HG03432 (cell line): ENCODE measurements at regions not wholly inside any gene's neighbourhood (a gene's known extent, or its start where the extent isn't known, plus 50 kb on each side); places are given as distances from the start of the nearest gene placed in this dataset.
"Not testable (repeated sequence)": the region's sequence is repeated elsewhere in the genome, so short reads cannot be mapped to it uniquely, and the experiment has no call there.

Experiments
- ATAC-seq: cut with Tn5 transposase; IDR thresholded peaks from one replicate; pipeline ENCODE4 v1.9.1; 2021; ENCODE audit warnings: mild to moderate bottlenecking, moderate library complexity; ENCODE audit not compliant: unreplicated experiment

DNA sequence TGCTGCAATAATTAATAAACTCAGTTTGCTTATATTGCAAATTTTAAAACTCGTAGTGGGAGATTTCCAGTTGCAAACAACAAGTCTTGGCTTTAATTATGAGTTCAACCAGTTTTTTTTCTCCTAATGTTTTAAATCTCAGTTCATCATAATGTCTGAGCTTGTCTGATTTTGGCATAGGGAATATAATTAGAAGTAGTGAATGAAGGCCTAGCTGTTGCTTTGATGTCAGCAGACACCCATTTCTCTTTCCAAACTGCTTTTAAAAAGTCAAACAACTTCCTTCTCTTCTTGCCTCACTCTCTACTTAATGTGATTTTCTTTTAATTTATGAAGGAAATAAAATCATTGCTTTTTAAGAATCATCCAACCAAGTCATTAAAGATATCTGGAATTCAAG, 1462.1 kb downstream of the DPP10 start:
- no peak for ATAC-seq

DNA sequence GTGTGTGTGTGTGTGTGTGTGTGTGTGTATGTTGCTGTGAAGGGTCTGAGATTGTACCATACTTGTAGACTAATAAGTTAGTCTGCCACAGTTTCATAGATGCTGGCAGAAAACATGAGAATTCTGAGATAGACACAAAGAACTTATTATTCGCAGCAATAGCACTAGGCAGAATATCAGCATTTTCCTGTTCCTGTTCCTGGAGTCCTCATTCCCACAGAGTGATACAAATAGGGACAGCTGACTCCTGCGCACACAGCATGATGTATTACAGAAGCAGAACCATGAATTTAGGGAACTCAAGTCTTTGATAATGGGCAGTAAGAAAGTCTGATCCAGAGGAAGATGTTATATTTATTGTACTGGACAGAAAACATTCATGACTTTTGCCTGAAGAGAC, 1466.3 kb downstream of the DPP10 start:
- no peak for ATAC-seq

DNA sequence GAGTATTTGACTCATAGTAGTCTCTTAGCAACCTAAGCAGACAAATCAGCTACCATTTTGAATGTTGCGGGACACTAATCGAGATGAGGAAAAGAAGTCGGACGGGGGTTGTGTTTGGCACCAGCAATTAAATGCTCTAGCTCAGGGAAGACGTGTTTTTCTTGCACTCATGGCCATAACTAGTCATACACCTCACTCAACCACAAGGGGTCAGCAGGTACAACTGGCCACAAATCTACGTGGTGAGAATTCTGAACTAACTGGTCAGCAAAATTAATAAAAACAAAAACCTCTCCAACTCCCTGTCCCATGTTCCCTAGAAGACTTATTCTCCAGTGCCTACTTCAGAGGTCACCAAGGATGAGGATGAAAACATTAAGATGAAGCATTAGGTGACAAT, 1467.8 kb downstream of the DPP10 start:
- ATAC-seq: no peak

DNA sequence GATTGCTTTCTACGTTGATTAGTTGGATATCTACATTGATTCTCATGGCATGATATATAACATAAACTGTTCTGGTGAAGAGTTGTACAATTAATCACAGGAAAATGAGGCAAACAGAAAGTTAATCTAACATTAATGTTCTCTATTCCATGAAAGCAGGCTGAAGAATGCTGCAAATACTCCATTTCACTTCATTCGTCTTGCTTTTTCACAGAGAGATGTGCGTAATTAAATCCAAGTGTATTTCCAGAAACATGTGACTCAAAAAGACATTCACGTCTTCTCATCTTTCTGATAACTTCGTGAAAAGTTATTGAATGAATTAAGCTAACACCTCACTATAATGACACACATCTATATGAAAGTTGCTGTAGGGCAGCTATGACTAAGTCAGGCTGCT, 1471.5 kb downstream of the DPP10 start:
- ATAC-seq: no peak

DNA sequence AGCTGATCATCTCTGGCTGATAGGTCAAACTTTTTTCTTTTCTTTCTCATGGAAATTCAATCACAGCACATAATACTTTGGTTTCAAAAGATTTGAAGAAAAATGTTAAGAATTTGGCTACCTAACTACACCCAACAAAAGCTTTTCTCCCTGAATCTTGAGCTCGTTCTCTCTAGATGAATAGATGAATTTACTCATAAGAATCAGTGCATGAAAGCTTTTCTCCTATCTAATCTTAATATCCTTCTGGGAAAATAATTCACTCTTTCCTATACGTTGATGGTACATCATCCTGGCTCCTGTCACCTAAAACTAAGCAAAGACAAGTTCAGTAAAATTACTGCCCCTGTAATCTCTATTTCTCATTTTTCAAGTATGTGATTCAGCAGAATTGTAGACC, 1479.1 kb downstream of the DPP10 start:
- no peak for ATAC-seq

DNA sequence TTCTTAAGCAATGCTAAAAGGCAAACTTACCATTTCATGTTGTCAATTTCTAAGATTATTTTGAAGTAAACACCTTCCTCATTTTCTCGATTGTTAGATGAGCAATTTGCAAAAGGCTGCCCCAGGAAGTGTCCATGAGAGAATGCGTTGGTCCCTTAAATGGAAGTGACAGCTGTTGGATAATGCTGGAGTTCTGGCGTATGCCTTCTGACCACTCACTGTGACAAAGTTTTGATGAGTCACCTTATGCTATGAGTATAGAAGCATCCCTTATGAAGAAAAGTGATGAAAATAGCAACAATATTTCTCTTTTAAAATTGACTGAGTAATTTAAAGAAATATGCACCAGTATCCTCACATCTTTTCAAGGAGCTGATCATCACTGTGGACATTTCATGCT, 1497.5 kb downstream of the DPP10 start:
- no peak for ATAC-seq

DNA sequence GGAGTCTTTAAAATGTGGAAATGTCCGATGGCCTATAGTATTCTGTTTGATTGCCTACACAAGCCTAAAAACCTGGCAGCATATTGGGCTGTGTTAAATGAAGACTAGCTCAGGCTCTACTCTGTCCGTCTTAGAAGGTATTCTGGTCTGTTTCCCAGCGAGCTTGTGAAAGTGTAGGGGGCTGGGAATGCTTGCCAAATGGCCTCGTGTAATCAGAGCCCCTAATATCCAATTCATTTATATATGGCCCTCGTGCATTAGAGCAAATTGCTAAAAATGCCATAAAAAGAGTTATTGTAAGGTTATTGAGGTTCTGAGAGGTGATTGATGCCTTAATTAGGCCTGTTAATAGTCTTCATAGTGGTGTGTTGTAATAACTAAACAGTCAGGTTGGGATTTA, 1500.4 kb downstream of the DPP10 start:
- no peak for ATAC-seq

DNA sequence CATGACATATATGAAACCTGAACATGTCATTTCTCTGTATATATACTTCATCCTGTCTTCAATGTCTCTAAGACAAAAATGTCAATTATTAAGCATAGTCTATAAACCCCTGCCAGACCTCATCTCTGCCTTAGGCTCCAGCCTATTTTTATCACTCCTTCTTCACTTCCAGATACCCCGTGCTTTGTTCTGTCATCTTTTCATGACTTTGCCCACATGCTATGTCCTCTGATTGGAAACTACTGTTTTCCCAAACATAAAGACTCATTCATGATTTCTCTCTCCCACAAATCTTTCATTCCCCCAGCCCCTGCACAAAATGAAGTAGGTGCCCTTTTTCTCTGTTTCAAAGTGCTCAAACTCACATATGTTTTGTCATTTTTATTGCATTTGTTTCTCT, 1503.9 kb downstream of the DPP10 start:
- ATAC-seq: no peak

DNA sequence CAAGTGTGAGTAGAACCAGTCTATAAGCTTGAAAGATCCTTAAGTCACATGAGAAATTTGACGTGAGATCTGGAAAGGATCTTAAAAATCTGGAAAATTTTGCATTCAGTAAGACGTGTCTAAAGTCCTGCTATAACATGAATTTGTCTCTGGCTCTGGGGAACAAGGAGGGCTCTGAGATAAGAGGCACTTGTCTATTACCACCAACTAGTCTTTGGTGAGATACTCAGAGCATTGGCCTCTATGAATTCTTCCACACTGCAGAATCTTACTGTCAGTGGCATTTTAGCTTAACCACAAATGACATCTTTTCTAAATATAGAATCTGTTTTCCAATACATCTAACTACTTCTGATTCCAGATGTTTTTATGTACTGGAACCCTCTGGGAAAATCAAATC, 1504.5 kb downstream of the DPP10 start:
- no peak for ATAC-seq

DNA sequence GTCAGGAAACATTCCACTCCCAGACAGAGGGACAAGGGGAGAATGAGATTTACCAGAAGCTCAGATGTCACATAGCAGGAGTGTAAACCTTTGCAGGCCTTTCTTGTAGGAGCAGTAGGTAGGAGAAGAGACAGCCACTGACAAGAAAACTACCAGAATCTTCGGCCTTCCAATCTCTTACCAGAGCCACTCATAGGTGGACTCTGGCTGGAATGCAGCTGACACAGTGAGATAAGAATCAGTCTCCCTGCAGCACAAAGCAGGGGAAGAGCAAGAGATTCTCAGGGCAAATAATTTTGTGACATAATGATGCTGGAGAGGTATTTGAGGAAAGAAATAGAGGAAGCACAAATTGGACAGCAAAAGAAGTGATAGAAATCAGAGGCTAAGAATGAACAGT, 1534.5 kb downstream of the DPP10 start:
- ATAC-seq: no peak

DNA sequence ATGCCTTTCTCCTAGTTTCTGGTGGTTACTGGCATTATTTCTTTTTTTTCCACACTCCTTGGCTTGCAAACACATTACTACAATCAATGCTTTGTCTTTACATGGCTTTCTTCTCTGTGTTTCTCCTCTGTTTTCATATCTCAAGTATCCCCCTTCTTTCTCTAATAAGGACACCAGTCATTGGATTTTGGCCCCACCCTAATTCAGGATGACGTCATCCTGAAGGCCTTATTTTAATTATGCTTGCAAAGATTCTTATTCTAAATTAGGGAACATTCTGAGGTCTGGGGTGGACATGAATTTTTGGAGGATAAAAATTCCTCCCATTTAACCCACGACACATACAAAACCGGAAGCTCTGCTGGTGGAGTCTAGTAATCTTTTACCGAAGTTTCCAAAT, 1556.6 kb downstream of the DPP10 start:
- ATAC-seq: no peak

DNA sequence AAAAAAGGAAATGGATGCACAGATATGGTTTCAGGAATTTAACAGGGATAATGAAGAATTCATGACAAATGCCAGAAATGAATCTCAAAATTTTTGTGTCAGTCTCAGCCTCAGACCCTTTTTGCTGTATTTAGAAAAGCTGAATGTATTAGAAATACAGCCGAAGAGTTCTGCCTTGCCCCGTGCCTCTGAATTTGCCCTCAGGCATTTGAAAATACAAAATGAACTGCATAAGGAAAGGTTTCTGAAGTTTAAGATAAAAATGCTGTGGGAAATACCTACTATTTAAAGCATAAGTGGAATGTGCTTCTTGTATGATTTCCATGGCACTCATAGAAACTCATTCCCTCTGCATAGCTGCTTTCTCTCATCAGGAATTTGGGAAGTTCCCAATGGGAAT, 1580.6 kb downstream of the DPP10 start:
- no peak for ATAC-seq

DNA sequence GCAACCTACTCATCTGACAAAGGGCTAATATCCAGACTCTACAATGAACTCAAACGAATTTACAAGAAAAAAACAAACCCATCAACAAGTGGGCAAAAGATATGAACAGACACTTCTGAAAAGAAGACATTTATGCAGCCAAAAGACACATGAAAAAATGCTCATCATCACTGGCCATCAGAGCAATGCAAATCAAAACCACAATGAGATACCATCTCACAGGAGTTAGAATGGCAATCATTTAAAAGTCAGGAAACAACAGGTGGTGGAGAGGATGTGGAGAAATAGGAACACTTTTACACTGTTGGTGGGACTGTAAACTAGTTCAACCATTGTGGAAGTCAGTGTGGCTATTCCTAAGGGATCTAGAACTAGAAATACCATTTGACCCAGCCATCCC, 1596.3 kb downstream of the DPP10 start:
- ATAC-seq: not testable (repeated sequence)

DNA sequence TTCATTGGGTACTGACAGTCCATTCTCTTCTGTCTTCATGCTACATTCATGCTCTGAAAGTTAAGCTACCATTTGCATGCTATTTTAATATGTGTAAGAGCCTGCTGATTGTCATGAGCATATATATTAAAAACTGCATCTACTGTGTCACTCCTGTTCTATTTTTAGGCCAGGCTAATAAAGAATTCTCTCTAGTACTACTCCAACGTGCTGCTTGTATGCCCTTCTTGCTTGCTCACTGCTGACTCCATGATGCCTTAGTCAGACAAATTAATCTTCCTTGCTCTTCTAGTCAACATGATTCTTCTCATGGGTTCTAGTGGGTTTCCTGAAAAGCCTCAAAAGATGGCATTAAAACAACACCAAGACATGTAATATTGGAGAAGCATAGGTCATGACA, 1600.1 kb downstream of the DPP10 start:
- ATAC-seq: no peak

DNA sequence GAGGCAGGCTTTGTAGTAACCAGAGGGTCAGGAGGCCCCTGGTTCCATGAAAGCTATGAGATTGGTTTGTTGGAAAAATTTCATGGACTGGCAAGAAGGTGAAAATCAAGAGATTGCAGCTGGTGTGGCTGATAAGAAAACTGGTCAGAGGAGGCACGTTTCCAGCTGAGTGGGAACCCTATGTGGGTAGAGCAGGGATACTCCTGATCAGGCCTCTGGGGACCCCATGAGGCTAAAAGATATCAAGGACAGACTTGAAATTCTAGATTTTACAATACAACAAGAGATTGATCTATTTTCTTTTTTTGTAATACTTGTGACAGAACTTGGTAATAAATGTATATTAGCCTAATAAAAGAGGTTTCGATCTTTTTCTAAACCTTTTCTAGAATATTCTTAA, 1615.1 kb downstream of the DPP10 start:
- ATAC-seq: no peak

DNA sequence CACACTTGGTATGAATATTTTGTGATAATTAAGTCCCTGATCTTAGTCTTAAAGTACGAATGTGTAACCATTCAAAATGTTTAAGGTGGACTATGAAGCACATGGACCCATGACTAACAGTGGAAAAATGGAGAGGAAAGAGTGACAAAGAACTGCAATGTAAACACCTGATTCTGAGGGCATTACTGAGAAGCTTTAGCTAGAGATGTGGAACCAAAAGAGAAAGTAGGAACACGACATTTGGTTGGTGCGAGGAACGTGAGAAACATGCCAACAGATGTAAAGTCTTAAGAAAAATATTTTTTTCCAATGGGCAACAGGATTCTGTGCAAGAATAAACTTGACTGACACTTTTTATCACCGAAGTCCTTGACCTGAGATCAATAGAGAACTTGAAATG, 1618.6 kb downstream of the DPP10 start:
- no peak for ATAC-seq

DNA sequence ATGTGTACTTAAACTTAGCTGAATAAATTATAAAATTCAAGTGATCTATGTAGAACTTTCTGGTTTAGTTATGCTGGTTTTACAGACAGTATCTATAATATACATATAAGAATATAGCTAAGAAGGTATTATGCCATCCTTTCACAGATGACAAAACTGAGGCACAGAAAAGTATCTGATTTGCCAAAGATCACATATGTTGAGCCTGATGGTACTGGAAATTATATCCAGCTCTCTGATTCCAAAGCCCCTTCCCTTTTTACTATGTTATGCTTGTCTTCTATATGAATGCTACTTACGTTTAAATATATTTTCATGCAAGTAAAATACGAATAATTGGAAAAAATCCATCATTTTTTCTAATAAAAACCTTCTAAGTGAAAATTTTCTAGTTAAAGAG, 1631.3 kb downstream of the DPP10 start:
- ATAC-seq: no peak

DNA sequence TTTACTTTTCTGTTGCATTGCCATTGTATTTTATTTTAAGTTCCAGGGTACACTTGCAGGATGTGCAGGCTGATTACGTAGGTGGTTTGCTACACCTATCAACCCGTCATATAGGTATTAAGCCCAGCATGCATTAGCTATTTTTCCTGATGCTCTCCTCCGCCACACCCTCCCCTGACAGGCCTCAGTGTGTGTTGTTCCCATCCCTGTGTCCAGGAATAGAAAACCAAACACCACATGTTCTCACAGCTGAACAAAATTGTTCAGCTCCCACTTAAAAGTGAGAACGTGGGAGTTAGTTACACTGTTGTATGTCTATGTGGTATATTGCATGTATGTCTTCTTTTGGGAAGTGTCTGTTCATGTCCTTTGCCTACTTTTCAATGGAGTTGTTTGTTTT, 1631.7 kb downstream of the DPP10 start:
- no peak for ATAC-seq

DNA sequence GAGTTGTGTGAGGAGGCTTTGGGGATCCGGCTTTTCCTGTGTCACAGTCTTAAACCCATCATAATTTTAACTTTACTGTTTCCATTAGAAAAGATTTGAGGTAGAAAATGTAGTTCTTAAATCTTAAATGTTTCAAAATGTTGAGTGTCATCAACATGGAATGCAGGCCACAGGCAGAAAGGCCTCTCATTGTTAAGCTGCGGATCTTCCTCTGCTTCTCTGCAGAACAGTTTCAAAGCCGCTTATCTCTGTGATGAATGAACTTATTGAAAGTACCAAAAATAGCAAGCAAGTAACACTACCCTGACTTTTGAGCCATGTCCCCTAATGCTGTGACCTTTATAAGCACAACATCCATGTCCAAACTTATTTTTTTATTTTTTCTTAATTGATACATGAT, 1645.8 kb downstream of the DPP10 start:
- no peak for ATAC-seq

DNA sequence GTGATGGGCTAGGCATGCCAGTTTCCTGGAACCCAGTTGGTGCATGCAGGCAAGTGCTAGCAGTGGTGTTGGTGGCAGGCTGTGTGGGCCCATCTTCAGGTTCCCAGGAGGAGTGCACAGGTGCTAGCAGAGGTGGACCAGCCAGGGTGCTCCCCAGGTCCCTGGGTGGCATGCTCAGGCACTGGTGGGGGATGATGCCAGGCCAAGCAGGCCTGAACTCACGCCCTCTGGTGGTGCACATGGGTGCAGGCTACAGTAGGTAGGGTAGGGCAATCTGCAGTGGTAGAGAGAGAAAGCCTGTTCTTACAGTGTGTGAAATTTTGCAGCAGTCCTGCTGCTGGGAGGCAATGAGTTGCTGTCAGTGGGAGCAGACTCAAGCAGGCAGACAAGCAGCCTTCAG, 1651.8 kb downstream of the DPP10 start:
- ATAC-seq: no peak

DNA sequence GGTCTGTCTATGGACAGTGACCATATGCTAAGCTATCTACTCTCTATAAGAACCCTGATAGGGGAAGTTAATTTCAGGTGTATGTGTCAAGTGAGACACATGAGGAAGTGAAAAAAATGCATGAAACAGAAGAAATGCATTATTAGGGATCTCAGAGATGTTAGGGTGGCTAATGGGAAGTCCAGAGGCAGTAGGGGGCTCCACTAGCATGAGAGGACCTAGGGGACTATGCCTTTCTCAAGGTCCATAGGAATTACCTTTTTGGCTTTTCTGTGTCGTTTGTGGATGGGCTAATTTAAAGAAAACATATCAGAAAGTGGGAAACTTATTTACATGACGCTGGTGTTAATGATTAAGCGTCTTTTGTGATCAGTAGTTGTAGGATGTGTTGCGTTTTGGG, 1653.2 kb downstream of the DPP10 start:
- no peak for ATAC-seq

DNA sequence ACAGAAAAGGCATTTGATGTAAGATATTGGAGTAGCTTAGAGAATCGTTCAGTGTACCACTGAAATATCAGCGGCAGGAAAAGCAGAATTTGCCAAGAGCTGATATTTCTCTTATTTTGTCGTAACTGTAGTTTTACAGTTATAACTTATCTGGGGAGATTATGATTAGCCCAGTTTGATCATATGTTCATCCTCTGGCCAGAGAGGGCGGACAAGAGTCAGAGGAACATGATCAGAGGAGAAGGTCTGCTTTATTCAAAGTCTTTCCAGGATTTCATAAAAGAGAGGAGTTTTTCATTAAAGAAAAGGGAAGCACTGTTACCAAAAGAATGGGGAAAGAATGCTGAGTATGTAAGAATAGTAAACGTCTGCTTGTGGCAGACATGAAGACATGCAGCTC, 1655.6 kb downstream of the DPP10 start:
- ATAC-seq: no peak

DNA sequence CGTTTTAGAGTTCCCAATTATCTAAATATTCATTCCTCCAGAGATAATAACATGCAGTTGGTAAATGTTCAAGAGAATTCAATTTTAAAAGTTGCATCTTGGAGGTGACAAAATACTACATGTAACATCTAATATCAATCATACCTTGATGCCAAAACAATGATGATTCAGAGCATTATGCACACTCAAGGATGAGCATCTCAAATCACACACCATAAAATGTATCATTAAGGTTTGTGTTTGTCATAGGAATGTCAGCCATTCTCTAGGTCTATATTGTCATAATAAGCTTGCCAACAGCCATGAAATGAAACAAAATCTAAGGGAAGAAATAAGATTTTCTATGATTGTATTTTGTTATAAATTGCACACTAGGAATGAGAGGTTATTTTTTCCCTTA, 1667.0 kb downstream of the DPP10 start:
- ATAC-seq: no peak

DNA sequence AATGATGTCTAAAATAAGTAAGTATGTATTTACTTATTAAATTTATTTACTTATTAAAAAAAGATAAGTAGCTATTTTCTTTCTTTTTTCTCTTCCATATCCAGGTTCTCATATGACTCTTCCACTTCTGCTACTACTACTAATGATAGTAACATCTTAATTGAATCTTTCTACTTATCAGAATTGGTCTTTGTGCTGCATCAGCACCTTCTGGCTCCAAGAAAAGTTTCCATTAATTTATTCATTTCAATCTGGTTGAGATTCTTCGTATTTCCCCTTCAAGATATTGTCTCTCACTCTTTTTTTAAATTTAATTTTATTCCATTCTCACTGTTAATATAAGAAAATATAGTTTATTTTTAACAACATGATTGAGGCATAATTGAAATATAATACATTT, 1675.4 kb downstream of the DPP10 start:
- ATAC-seq: no peak
